HG02938 (cell line): ENCODE measurements at regions not wholly inside any gene's neighbourhood (a gene's known extent, or its start where the extent isn't known, plus 50 kb on each side); places are given as distances from the start of the nearest gene placed in this dataset.
"Not testable (repeated sequence)": the region's sequence is repeated elsewhere in the genome, so short reads cannot be mapped to it uniquely, and the experiment has no call there.

Experiments used
- ATAC-seq: cut with Tn5 transposase; IDR thresholded peaks from one replicate; pipeline ENCODE4 v1.9.1; 2021; ENCODE audit warnings: mild to moderate bottlenecking, moderate library complexity; ENCODE audit not compliant: unreplicated experiment

DNA sequence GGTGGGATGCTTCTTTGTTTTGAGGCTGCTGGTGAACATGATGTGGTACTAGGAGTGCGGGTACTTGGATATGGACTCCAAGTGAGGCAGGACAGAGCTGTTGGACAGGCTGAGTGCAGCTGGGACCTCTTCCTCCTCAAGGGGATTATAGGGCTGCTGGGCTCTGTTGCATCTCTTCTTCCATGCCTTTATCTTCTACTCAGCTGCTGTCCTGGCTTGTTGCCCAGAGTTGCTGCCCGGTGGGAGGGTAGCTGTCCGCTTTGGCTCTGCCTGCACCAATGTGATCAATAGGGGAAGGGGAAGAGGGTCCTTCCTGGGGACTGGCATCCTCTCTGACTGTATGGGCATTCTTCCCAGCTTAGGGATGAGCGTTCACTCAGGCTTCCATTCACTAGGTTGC is 1217.9 kb upstream of the ACO1 start:
- no peak for ATAC-seq

DNA sequence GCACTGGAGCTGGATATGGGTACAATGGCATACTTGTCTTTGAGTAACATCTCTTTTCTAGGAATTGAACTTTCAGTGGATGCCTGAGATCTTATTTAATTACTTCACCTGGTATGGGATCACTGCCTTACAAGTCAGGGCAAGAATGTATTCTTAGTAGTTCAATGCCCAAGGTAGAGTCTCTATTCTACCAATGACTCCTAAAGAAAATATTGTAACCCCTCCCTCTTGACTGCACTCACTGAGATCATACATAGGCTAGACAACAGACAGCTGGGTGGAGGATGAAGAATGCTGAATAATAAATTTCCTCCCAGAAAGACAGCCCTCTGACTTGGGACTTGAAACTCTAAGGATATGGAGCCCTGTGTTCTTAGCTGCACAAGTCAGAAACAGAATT is 1216.3 kb upstream of the ACO1 start:
- ATAC-seq = no peak

DNA sequence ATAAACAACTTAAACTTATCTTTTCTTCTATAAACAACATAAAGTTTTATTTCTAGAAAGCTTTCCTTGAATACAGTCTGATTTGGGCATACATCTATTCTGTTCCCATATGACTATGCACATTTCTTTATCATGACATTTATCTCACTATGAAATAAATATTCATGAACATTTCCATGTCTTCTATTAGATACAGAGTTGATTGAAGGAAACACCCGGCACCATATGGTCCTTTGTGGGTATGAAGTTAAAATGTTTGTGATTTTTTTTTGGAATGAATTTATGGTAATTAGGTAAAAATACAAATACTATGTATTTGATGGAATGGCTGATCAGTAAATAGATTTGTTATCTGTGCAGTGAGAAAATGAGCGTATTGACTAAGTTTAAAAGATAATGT is 1209.8 kb upstream of the ACO1 start:
- no peak for ATAC-seq

DNA sequence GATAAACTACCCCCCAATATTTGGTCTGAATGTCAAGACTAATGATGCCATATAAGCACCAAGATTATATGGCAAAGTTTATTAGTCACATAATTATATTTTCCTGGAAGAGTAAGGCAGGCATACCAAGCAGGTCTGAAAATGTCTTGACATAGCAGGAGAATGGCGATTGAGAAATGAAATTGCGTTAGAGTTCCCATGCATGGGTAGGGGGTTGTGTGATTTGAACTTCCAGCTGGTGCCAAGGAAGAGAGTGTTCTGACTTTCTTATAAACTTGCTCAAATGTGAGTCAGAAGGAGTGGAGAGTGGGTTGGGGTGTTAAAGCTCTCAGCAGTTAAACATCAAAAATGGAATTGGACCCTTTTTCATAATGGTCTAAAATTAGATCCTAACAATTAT is 1200.6 kb upstream of the ACO1 start:
- no peak for ATAC-seq

DNA sequence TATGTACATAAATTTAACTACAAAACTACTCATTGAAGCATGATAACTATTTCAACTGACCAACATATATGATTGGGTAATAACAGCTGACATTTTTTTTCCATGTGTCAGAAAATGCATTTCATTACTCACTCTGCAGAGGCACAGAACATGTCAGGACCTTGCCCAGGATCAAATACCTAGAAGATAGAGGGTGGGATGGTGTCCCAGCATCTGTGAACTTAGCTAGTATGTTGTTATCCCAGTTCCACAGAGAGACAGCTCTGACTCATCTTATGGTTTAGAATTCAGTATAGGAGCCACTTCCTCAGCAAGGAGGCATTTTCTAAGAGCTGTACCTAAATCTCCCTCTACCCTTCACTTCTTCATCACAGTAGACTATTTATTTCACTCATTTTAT is 1198.6 kb upstream of the ACO1 start:
- no peak for ATAC-seq

DNA sequence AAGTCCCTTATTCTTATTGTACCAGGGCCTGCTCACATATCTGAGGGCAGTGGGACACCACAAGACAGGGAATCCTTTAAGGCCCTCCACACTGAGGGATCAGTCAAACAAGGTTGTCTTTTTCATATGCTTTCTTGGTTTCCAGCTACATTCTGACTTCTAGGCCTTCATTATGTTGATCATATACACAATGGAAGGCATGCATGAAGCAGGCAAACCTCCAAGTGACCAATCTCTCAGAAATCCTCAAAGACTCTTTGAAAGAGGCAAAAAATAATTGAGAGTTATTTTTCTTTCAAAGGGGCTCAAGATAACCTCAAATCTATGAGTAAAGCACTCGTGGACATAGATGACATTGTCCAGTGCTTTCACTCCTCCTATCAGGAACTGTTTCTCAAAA is 1195.9 kb upstream of the ACO1 start:
- no peak for ATAC-seq

DNA sequence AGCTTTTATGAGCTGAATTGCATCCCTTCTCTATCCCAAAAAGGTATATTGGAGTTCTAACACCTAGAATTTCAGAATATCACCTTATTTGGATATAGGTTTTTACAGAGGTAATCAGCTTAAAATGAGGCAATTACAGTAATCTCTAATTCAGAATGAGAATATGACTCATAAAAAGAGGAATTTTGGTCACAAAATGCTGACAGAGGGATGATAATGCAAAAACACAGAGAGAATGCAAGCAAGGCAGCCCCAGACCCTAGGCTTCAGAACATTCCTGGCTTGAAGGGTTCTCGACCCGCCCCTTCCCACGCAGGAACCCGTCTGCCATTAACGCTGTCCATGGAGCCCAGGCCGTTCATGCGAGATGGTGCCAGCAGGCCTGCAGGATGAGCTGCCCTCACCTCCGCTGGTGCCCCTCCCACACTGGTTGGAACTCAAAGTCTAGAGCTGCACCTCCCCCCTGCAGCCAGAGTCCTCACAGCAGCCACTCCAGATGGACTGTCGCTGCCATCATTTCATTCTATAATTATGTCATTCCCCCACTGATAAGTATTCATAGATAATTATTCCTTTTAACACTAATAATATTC is 1173.4 kb upstream of the ACO1 start:
- peak; percentile 91 for ATAC-seq

DNA sequence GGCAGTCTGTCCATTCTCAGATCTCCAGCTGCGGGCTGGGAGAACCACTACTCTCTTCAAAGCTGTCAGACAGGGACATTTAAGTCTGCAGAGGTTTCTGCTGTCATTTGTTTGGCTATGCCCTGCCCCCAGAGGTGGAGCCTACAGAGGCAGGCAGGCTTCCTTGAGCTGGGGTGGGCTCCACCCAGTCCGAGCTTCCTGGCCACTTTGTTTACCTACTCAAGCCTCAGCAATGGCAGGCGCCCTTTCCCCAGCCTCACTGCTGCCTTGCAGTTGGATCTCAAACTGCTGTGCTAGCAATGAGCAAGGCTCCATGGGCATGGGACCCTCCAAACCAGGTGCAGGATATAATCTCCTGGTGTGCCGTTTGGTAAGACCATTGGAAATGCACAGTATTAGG is 1154.5 kb upstream of the ACO1 start:
- not testable (repeated sequence) for ATAC-seq

DNA sequence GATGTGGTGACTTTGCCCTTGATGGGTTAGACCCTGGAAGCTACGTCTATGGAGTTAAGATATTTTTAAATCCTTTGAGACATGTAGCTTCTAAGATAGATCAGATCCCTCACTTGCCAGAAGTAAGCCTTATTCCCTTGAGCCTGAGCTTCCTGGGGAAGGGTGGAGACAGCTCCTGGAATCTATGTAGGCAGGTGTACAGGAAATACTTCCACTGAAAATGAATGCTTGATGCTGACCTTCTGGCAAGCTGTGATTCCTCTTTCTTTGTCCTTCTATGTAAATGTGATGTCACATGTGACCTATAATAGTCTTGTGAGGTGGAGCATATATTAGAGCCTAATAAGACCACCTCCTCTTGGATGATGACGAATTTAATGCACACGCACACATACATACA is 1152.0 kb upstream of the ACO1 start:
- no peak for ATAC-seq

DNA sequence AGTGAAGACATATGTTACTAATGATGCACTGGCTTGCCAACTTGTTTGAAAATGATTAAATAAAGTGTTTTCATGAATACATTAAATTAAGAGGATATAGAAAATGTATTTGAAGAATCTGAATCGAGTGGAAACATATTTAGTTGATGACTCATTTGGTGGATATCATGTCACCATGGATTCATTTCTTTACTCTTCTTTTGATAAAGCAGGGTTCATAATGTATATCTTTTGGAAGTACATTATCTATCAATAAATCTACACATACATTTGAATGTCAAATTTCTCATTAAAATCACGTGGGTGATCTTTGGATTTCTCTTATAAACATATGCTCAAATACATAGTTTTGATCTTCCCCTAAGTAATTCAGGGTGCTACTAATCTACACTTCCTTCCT is 1148.1 kb upstream of the ACO1 start:
- no peak for ATAC-seq

DNA sequence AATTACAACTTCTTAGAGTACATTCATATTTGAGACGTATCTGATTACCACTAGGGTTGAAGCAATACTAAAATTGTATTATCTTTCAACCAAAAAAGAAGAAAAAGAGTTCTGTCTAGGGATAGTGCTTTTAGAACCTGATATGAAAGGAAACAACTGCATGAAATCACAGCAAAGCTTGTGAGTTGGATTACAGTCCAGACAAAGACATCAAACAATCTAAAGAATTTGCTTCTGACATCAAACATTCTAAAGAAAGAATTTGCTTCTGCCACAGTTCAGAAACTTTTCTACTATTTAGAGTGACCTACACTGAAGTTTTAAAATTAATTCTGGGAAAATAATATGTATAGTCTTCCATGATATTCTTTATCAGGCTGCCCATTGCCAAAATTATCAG is 1141.1 kb upstream of the ACO1 start:
- ATAC-seq = no peak

DNA sequence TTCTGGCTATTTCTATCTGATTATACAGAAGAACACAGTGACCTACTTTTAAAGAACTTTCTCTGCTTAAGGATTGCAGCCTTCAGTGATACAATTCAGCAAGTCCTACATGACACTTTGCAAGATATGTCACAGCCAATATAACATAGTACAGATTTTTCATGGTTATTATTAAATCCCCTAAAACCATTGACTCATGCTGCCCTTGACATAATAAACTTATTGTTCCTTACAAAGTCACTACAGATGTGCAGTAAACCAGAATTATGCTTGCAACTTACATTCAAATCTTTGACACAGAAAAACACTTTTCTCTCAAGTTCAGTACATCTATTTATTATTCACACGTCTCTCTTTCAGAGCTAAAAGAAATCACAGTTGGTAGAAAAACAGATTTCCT is 1136.3 kb upstream of the ACO1 start:
- no peak for ATAC-seq

DNA sequence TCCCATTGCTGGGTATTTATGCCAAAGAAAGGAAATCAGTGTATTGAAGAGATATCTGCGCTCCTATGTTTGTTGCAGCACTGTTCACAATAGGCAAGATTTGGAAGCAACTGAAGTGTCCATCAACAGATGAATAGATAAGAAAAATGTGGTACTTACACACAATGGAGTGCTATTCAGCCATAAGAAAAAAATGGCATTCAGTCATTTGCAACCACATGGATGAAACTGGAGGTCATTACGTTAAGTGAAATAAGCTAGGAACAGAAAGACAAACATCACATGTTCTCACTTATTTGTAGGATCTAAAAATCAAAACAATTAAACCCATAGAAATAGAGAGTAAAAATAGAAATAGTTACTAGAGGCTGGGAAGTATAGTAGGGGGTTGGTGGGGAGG is 1133.1 kb upstream of the ACO1 start:
- no peak for ATAC-seq

DNA sequence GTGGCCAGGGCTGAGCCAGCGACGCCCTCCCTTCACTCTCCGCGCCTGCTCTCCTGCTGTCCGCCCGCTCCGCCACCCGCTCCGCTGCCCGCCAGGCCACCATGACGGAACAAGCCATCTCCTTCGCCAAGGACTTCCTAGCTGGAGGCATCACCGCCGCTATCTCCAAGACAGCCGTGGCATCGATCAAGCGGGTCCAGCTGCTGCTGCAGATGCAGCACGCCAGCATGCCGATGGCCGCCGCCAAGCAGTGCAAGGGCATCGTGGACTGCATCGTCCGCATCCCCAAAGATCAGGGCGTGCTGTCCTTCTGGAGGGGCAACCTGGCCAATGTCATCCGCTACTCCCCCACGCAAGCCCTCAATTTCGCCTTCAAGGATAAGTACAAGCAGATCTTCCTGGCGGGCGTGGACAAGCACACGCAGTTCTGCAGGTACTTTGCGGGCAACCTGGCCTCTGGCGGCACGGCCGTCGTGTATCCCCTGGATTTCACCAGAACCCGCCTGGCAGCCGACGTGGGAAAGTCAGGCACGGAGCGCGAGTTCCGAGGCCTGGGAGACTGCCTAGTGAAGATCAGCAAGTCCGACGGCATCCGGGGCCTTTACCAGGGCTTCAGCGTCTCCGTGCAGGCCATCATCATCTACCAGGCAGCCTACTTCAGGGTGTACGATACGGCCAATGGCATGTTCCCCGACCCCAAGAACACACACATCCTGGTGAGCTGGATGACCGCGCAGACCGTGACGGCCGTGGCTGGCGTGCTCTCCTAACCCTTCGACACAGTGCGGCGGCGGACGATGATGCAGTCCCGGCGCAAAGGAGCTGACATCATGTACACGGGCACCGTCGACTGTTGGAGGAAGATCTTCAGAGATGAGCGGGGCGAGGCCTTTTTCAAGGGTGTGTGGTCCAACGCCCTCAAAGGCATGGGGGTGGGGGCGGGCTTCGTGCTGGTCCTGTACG is 1130.4 kb upstream of the ACO1 start:
- ATAC-seq = no peak

DNA sequence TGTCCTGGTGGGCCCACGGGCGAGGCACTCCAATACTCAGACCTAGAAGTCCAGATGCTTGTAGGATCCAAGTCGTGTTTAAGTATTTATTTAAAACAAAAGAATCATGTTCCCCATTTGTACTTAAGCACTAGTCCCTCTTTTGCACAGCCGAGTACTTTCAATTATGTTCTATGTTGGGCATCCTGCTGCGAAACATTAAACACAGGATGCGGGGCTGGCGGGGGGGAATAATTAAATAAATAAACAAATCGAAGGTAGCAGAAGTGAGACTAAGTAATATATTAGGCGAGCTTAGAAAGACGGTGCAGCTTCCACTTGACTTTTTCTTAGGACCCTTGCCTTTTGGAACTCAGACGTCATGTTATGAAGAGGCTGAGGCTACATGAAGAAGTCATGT is 1129.2 kb upstream of the ACO1 start:
- ATAC-seq = no peak

DNA sequence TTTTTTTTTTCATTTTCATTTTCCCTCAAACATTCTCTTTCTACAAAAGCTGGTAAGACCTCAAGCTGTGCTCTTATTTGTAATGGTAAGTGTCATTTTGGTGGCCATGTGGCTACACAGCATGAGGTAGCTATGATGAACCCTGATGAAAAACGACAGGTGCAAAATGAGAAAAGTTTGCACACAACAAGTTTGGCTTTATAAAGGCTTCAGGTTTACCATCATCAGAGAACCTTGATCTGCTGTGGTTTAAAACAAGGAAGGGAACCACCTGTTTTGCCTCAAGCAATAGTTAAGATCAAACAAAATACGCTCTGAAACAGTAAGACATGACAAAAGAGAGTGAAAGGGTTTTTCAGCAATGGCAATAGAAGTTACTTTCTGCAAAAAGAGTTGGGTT is 1124.6 kb upstream of the ACO1 start:
- no peak for ATAC-seq

DNA sequence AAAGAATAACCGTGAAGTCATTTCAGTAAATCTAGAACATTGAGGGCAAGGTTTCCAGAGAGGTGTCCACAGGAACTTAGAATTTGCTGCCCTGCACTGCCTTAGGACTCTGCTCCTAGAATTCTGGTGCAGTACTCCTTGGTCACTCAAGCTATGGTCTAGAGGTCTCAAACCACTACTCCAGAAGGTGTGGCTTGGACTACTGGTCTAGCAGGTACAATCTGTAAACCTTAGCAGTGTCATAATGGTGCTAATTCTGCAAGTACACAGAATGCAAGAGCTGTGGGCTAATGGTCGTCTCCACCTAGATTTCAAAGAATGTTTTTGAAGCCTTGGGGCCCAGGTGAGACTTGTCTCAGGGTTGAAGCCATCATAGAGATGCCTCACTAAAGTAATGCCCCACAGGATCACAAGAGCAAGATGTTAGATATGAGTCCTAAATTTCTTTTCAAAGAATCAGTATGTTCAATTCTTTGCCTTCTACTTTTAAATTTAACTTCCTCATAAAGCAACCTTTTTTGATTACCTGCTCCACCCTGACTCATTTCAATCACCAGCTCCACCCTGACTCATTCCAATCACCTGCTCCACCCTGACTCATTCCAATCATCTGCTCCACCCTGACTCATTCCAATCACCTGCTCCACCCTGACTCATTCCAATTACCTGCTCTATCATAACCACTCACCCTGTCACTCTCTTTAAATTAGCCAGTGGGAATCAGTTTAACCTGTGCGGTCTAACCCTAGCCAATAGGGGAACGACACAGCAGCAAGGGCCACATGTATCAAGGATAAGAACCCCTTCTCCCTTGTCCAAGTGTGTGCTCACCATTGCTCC is 1111.8 kb upstream of the ACO1 start:
- ATAC-seq = no peak

DNA sequence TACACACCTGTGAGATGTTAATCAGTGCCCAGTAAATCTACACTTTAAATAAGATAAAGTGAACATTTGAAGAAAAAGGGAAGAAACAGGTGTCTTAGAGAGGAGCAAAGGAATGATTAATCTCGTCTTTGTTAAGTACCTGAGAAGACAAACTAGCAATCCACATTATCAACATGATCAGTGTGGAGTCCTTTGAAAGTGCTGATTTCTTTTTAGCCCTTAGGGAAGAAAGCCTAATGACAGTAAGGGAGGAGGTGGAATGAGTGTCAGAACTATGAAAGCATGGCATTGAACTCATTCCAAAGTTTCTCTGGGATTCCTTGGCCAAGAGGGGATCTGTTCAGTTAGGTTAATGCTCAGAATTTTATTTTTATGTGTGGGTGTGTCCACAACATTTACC is 1109.0 kb upstream of the ACO1 start:
- no peak for ATAC-seq

DNA sequence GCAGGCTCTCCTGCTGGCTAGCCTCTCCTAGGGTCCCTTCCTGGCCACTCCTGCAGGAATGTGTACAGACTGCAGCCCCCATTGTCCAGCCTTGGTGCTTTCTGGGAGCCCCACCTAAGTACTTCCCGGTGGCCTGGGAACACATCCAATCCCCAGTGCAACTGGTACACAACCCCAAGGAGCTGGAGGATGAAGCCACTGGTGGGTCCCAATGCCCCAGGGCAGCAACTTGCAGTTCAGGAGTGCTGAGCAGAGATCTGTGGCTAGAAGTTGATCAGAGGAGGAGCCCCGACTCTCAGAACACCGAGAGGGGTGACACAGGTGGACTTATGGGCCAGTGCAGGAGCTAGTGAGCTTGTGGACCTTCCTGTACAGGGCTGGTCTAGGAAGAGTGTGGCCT is 1093.7 kb upstream of the ACO1 start:
- no peak for ATAC-seq

DNA sequence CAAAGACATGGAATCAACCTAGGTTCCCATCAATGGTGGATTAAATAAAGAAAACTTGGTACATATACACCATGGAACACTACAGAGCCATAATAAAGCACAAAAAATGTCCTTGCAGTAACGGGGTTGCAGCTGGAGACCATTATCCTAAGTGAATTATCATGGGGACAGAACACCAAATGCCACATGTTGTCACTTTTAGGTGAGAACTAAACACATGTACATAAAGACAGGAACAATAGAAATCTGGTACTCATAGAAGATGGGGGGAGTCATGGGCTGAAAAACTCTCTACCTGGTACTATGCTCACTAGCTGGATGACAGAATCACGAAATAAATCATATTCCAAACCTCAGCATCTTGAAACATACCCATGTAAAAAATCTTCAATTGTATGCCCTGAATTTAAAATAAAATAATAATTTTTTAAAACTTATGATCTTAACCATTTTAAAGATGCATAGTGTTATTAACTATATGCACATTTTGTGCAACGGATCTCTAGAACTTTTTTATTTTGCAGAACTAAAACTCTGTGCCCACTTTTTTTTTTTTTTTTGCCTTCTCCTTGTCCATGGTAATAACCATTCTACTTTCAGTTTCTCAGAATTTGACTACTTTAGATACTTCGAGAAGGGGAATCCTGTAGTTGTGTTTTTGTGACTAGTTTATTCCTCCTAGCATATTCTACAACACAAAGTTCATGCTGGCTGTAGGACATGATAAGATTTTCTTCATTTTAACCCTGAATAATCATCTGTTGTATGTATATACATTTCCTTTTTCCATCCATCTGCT is 1081.6 kb upstream of the ACO1 start:
- ATAC-seq = peak; percentile 67

DNA sequence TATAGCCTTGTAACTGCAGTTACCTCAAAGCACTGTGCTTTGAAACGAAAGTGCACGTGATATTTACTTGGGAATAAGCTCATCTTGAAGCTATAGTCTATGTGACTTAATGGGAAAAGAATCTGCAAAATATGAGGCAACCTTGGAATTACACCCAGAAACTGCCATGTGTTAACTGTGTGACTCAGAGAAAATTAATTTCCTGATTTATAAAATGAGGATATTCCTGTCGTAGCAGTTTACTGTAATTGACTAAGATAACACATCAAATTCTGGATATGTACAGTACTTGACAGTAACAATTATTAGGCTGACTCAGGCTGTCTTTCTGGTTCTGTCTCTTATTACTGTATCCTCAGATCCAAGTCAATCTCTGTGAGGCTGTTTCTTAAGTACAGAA is 1079.9 kb upstream of the ACO1 start:
- no peak for ATAC-seq
